KMS-11 (cell line): ENCODE measurements at regions not wholly inside any gene's neighbourhood (a gene's known extent, or its start where the extent isn't known, plus 50 kb on each side); places are given as distances from the start of the nearest gene placed in this dataset.

Experiments used
- H2AFZ ChIP-seq: fragments of 200-600 bp; sonication (generic); 2 replicates; pipeline ENCODE4 v1.6.1; 2016; ENCODE audit warnings: antibody characterized with exemption, mixed run types, low read depth
- H3K27ac ChIP-seq: fragments of 200-600 bp; sonication (generic); 2 replicates; pipeline ENCODE4 v1.6.1; 2016; ENCODE audit warnings: mild to moderate bottlenecking, mixed run types
- H3K27me3 ChIP-seq: fragments of 200-600 bp; sonication (generic); 2 replicates; pipeline ENCODE4 v1.6.1; 2017; ENCODE audit warnings: mild to moderate bottlenecking, low read depth, mixed run types, moderate library complexity; ENCODE audit not compliant: insufficient read depth
- H3K36me3 ChIP-seq: fragments of 200-600 bp; sonication (generic); 2 replicates; pipeline ENCODE4 v1.6.1; 2017; ENCODE audit warnings: mild to moderate bottlenecking, mixed run types; ENCODE audit not compliant: insufficient read depth
- H3K4me1 ChIP-seq: fragments of 200-600 bp; sonication (generic); 2 replicates; pipeline ENCODE4 v1.6.1; 2016; ENCODE audit warnings: mild to moderate bottlenecking, low read depth, mixed run types; ENCODE audit not compliant: poor library complexity, severe bottlenecking
- H3K4me2 ChIP-seq: fragments of 200-600 bp; sonication (generic); 2 replicates; pipeline ENCODE4 v1.7.0; 2016; ENCODE audit warnings: mild to moderate bottlenecking, mixed run types
- H3K4me3 ChIP-seq: fragments of 200-600 bp; sonication (generic); IDR thresholded peaks from 2 replicates; pipeline ENCODE4 v1.6.1; 2017; ENCODE audit warnings: low read depth, low read length, mixed read lengths; ENCODE audit not compliant: insufficient read depth
- H3K79me2 ChIP-seq: fragments of 200-600 bp; sonication (generic); 2 replicates; pipeline ENCODE4 v1.6.1; 2016; ENCODE audit warnings: low read depth, mixed run types; ENCODE audit not compliant: insufficient read depth
- H3K9ac ChIP-seq: fragments of 200-600 bp; sonication (generic); 2 replicates; pipeline ENCODE4 v1.6.1; 2016; ENCODE audit warnings: mild to moderate bottlenecking, mixed run types
- H4K20me1 ChIP-seq: fragments of 200-600 bp; sonication (generic); 2 replicates; pipeline ENCODE4 v1.6.1; 2016; ENCODE audit warnings: mild to moderate bottlenecking, mixed run types; ENCODE audit not compliant: insufficient read depth
- CTCF ChIP-seq: fragments of 200-600 bp; sonication (generic); conservative IDR thresholded peaks from 2 replicates; pipeline ENCODE4 v1.6.1; 2017; ENCODE audit warnings: low read depth, mild to moderate bottlenecking, antibody characterized with exemption, low read length, moderate library complexity, mixed read lengths

DNA sequence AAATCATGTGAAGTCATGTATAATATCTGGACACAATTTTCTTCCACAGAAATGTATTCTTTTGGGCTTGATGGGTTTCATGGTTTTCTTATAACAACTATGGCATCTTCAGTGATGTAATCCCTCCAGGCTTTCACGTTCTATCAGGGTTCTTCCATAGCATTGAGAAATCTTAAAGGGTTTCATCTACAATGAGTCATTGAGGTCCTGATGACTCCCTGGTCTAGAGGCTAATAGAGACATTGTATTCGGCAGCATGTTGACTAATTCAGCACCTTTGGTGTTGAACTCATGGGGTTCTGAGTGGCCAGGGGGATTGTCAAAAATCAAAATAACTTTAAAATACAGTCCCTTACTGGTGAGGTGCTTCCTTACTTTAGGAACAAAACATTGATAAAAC lies 614.0 kb upstream of the CRIM1 start:
- Histone ChIP-seq H3K79me2 (no peaks in the 10 kb centered on the region), H3K4me1 (no peaks in the 10 kb centered on the region), H3K27me3 (no peaks in the 10 kb centered on the region), H3K36me3 (no peaks in the 10 kb centered on the region; the same call in 1 of the 2 replicates), H3K9ac (no peak overlapping the region), H4K20me1 (no peaks in the 10 kb centered on the region), H2AFZ (no peak overlapping the region), H3K4me3 (no peak overlapping the region), H3K27ac (no peak overlapping the region), H3K4me2 (no peak overlapping the region)
- TF ChIP-seq CTCF = no peak

DNA sequence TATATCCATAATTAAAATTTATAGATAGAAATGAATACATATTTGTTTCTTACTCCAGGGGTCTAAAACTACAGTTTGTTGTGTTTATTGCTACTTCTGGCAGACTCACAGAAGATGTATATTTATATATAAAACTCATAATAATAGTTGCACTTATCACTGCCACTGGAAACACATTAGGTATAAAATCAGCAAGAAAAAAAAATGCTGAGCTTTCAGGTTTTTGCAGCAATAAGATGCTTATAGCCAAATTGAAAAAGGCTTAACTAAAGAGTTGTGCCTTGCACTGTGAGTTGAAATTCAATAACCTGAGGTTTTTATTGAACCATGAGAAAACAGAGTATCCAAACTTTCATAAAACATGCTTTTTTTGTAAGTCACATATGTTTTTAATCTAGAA lies 623.9 kb upstream of the CRIM1 start:
- no peaks in the 10 kb centered on the region for H3K79me2 ChIP-seq
- no peaks in the 10 kb centered on the region for H4K20me1 ChIP-seq
- no peak for TF ChIP-seq CTCF
- H3K4me3 ChIP-seq = no peak overlapping the region
- H2AFZ ChIP-seq = no peak overlapping the region
- no peaks in the 10 kb centered on the region for H3K36me3 ChIP-seq
- no peaks in the 10 kb centered on the region for H3K27me3 ChIP-seq
- no peak overlapping the region for H3K9ac ChIP-seq
- H3K4me1 ChIP-seq = no peaks in the 10 kb centered on the region
- H3K27ac ChIP-seq = no peak overlapping the region
- no peak overlapping the region for H3K4me2 ChIP-seq

- no peaks in the 10 kb centered on the region for H3K79me2 ChIP-seq
- H3K27ac ChIP-seq = no peak overlapping the region
- H4K20me1 ChIP-seq = no peaks in the 10 kb centered on the region
- no peaks in the 10 kb centered on the region for H3K36me3 ChIP-seq
- H3K27me3 ChIP-seq = no peaks in the 10 kb centered on the region
- TF ChIP-seq CTCF = no peak
- no peak overlapping the region for H3K9ac ChIP-seq
- no peak overlapping the region for H2AFZ ChIP-seq
- H3K4me2 ChIP-seq = no peak overlapping the region
- H3K4me1 ChIP-seq = no peaks in the 10 kb centered on the region
- no peak overlapping the region for H3K4me3 ChIP-seq
Measured at GRCh38 chr2:35714883-35715282, 640.7 kb upstream of the CRIM1 start.

GRCh38 chr2:35708411-35708923 lies 647.1 kb upstream of the CRIM1 start:
- Histone ChIP-seq H3K27ac (no peak overlapping the region), H3K79me2 (no peaks in the 10 kb centered on the region), H3K4me3 (no peak overlapping the region), H4K20me1 (no peaks in the 10 kb centered on the region), H3K9ac (no peak overlapping the region), H3K36me3 (no peaks in the 10 kb centered on the region), H3K4me1 (peaks cover 3% of the 10 kb centered on the region), H3K4me2 (no peak overlapping the region), H3K27me3 (no peaks in the 10 kb centered on the region), H2AFZ (no peak overlapping the region)
- TF ChIP-seq CTCF = no peak
